Umbilical cord (tissue), 1 donor: ENCODE measurements at regions not wholly inside any gene's neighbourhood (a gene's known extent, or its start where the extent isn't known, plus 50 kb on each side); places are given as distances from the start of the nearest gene placed in this dataset.
A peak's percentile ranks its signal among the peaks of the same experiment; 100 is the strongest.
"Not testable (repeated sequence)": the region's sequence is repeated elsewhere in the genome, so short reads cannot be mapped to it uniquely, and the experiment has no call there.

Experiments
- DNase-seq: peaks from one replicate; pipeline ENCODE4 v3.0.0-alpha.2; 2015; ENCODE audit warnings: low spot score

GRCh38 chr2:4047961-4048891, 344.9 kb downstream of the DCDC2C start:
- DNase-seq: no peak

GRCh38 chr2:4049463-4049862, 346.1 kb downstream of the DCDC2C start:
- no peak for DNase-seq

GRCh38 chr2:4053769-4054493, 350.6 kb downstream of the DCDC2C start:
- DNase-seq: no peak

GRCh38 chr2:4066217-4066616, 362.8 kb downstream of the DCDC2C start:
- DNase-seq: no peak

- no peak for DNase-seq
Observed at GRCh38 chr2:4073026-4073569, 369.7 kb downstream of the DCDC2C start.

GRCh38 chr2:4077017-4077416, 373.6 kb downstream of the DCDC2C start:
- DNase-seq: peak; percentile 3

GRCh38 chr2:4085186-4085585, 381.8 kb downstream of the DCDC2C start:
- DNase-seq: no peak

GRCh38 chr2:4090668-4091630, 387.6 kb downstream of the DCDC2C start:
- DNase-seq: no peak

GRCh38 chr2:4091869-4092268, 388.5 kb downstream of the DCDC2C start:
- DNase-seq: no peak

- no peak for DNase-seq
Observed at GRCh38 chr2:4094743-4095142, 391.4 kb downstream of the DCDC2C start.

GRCh38 chr2:4096978-4097766, 393.8 kb downstream of the DCDC2C start:
- DNase-seq: no peak

- DNase-seq: no peak
Observed at GRCh38 chr2:4098137-4098536, 394.8 kb downstream of the DCDC2C start.

- DNase-seq: no peak
Observed at GRCh38 chr2:4101936-4102335, 398.6 kb downstream of the DCDC2C start.

GRCh38 chr2:4107179-4107578, 403.8 kb downstream of the DCDC2C start:
- no peak for DNase-seq

GRCh38 chr2:4110273-4110672, 406.9 kb downstream of the DCDC2C start:
- no peak for DNase-seq

GRCh38 chr2:4115435-4115834, 412.1 kb downstream of the DCDC2C start:
- not testable (repeated sequence) for DNase-seq

GRCh38 chr2:4122726-4123125, 419.4 kb downstream of the DCDC2C start:
- DNase-seq: no peak

GRCh38 chr2:4130651-4131050, 427.3 kb downstream of the DCDC2C start:
- no peak for DNase-seq

GRCh38 chr2:4134551-4135550, 431.5 kb downstream of the DCDC2C start:
- DNase-seq: no peak
